GM23248 (cell line): ENCODE measurements at regions not wholly inside any gene's neighbourhood (a gene's known extent, or its start where the extent isn't known, plus 50 kb on each side); places are given as distances from the start of the nearest gene placed in this dataset.
"Not testable (repeated sequence)": the region's sequence is repeated elsewhere in the genome, so short reads cannot be mapped to it uniquely, and the experiment has no call there.

Source experiments
- DNase-seq: peaks from one replicate; pipeline ENCODE4 v3.0.0-alpha.2; 2015
- H2AFZ ChIP-seq: fragments of 200-600 bp; sonication (generic); 2 replicates; pipeline ENCODE4 v1.6.1; 2016; ENCODE audit warnings: antibody characterized with exemption
- H3F3A ChIP-seq: fragments of 200-600 bp; sonication (generic); 2 replicates; pipeline ENCODE4 v1.6.1; 2016; ENCODE audit warnings: mild to moderate bottlenecking, antibody characterized with exemption, mixed run types; ENCODE audit not compliant: insufficient read depth
- H3K27ac ChIP-seq: fragments of 200-600 bp; sonication (generic); 2 replicates; pipeline ENCODE4 v1.5.1; 2016; ENCODE audit warnings: mild to moderate bottlenecking
- H3K27me3 ChIP-seq: fragments of 200-600 bp; sonication (generic); replicated peaks from 2 replicates; pipeline ENCODE4 v1.6.1; 2016; ENCODE audit warnings: mild to moderate bottlenecking; ENCODE audit not compliant: insufficient read depth
- H3K36me3 ChIP-seq: fragments of 200-600 bp; sonication (generic); 2 replicates; pipeline ENCODE4 v1.6.1; 2016; ENCODE audit warnings: low read depth, mild to moderate bottlenecking
- H3K4me1 ChIP-seq: fragments of 200-600 bp; sonication (generic); 2 replicates; pipeline ENCODE4 v1.6.1; 2016; ENCODE audit warnings: mild to moderate bottlenecking; ENCODE audit not compliant: insufficient read depth
- H3K4me2 ChIP-seq: fragments of 200-600 bp; sonication (generic); one replicate; pipeline ENCODE4 v1.6.1; 2016; ENCODE audit warnings: mild to moderate bottlenecking; ENCODE audit not compliant: unreplicated experiment
- H3K4me3 ChIP-seq: fragments of 200-600 bp; sonication (generic); 2 replicates; pipeline ENCODE4 v1.5.1; 2016; ENCODE audit warnings: mild to moderate bottlenecking
- H3K79me2 ChIP-seq: fragments of 200-600 bp; sonication (generic); 2 replicates; pipeline ENCODE4 v1.6.1; 2016; ENCODE audit warnings: mild to moderate bottlenecking; ENCODE audit not compliant: insufficient read depth
- H3K9ac ChIP-seq: fragments of 200-600 bp; sonication (generic); 2 replicates; pipeline ENCODE4 v1.6.1; 2016; ENCODE audit warnings: mild to moderate bottlenecking
- H3K9me2 ChIP-seq: fragments of 200-600 bp; sonication (generic); 2 replicates; pipeline ENCODE4 v1.6.1; 2016; ENCODE audit warnings: mixed run types, mild to moderate bottlenecking, moderate library complexity; ENCODE audit not compliant: insufficient read depth
- H3K9me3 ChIP-seq: fragments of 200-600 bp; sonication (generic); one replicate; pipeline ENCODE4 v1.6.1; 2017; ENCODE audit warnings: low read depth
- H4K20me1 ChIP-seq: fragments of 200-600 bp; sonication (generic); 2 replicates; pipeline ENCODE4 v1.6.0; 2016; ENCODE audit not compliant: insufficient read depth
- EZH2 ChIP-seq: fragments of 200-600 bp; sonication (generic); IDR thresholded peaks from 2 replicates; pipeline ENCODE4 v1.6.1; 2018; ENCODE audit warnings: antibody characterized with exemption, mild to moderate bottlenecking; ENCODE audit not compliant: insufficient read depth, poor library complexity, severe bottlenecking
- EZH2phosphoT487 ChIP-seq: fragments of 200-600 bp; sonication (generic); IDR thresholded peaks from 2 replicates; pipeline ENCODE4 v1.6.1; 2018; ENCODE audit warnings: antibody characterized with exemption, moderate library complexity, mild to moderate bottlenecking, low read depth; ENCODE audit not compliant: insufficient read depth
- WGBS, 2 experiments: methylation state at CpG; one replicate each; pipeline ENCODE4 v1.1.6; 2015 to 2017; ENCODE audit warnings: low lambda C conversion rate in 2 of 2, low coverage in 1 of 2; ENCODE audit errors: missing lambda C conversion rate in 2 of 2; 5-methylcytosine and 5-hydroxymethylcytosine counted together
- in situ Hi-C: fragments of 300-500 bp; cut with MboI; formaldehyde crosslinking; loops from 2 replicates; pipeline ENCODE4 v1.15.0; 2020

DNA sequence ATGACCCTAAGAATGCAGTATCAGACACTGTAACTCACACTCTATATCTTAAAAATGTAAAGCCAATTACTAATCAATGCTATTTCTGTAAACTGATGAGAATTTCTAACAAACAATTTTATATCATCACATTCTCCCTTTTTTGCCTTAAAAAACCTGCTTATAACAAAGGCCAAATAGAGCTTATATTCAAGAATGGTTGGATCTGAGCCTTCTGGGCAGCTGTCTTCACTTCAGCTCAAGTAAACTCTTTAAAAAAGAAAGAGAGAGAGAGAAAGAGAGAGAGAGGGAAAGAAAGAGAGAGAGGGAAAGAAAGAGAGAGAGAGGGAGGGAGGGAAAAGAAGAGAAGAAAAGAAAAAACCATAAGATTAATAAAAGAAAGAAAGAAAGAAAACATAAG lies 231.8 kb downstream of the KCNE4 start:
- no peak overlapping the region for H3K27ac ChIP-seq
- H4K20me1 ChIP-seq: no peaks in the 10 kb centered on the region
- in situ Hi-C loops: no loop called here
- no peaks in the 10 kb centered on the region for H3K4me1 ChIP-seq
- no peak overlapping the region for H3K4me2 ChIP-seq
- TF ChIP-seq EZH2: no peak
- TF ChIP-seq EZH2phosphoT487: no peak
- H2AFZ ChIP-seq: no peak overlapping the region
- no peaks in the 10 kb centered on the region for H3K27me3 ChIP-seq
- H3K9me3 ChIP-seq: no peaks in the 10 kb centered on the region
- H3K9me2 ChIP-seq: no peaks in the 10 kb centered on the region
- H3K36me3 ChIP-seq: no peaks in the 10 kb centered on the region
- no peaks in the 10 kb centered on the region for H3K79me2 ChIP-seq
- DNase-seq: no peak
- no peak overlapping the region for H3K4me3 ChIP-seq
- H3F3A ChIP-seq: no peaks in the 10 kb centered on the region
- no peak overlapping the region for H3K9ac ChIP-seq

DNA sequence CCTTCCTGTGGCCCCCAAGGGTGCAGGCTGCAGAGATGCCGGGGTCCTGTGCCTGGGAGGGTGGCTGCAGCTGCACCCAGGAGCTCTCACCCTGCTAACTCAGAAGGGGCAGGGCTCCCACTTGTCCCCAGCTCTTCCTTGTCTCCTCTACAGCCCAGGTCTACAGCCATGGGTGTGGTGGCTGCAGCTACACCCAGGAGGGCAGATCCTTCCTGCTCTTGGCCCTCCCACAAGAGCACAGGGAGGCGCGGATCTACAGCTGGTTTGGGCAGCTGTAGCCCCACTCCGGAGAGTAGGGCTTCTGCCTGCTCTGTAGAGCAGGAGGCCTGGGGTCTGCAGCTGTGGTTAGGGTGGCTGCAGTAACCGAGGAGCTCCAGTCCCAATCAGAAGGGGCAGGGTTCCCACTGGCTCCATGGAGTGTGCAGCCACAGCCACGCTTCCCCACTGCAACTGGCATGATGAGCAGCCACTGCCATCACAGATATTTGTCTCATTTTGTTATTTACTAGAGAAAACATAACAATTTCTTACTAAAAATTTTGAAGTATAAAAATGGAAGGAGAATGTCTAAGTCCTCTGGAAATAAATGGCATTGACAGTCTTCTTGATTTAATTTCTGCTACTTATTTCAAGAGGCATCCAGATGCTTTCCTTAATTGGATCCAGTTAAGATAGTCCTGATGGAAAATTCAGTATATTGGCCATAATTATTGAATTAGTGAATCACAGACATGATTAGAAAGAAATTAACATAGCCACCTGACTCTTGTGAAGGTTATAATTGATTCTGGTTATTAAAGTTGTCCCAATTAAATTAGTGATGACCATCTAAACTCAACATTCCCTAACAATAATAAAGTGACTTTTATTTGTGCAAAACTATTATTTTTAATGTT lies 233.6 kb downstream of the KCNE4 start:
- Histone ChIP-seq H3K79me2 (no peaks in the 10 kb centered on the region), H3K9ac (no peak overlapping the region), H3K9me3 (no peaks in the 10 kb centered on the region), H3K36me3 (no peaks in the 10 kb centered on the region), H3K4me1 (no peaks in the 10 kb centered on the region), H3K4me3 (no peak overlapping the region), H3K27ac (no peak overlapping the region), H3K27me3 (no peaks in the 10 kb centered on the region), H3K9me2 (no peaks in the 10 kb centered on the region), H3K4me2 (no peak overlapping the region), H4K20me1 (no peaks in the 10 kb centered on the region), H2AFZ (no peak overlapping the region), H3F3A (no peaks in the 10 kb centered on the region)
- WGBS, 2 experiments: 48 to 49% methylated on average over 6 of the region's 6 CpGs
- in situ Hi-C loops: no loop called here
- TF ChIP-seq EZH2phosphoT487: no peak
- no peak for TF ChIP-seq EZH2
- no peak for DNase-seq

DNA sequence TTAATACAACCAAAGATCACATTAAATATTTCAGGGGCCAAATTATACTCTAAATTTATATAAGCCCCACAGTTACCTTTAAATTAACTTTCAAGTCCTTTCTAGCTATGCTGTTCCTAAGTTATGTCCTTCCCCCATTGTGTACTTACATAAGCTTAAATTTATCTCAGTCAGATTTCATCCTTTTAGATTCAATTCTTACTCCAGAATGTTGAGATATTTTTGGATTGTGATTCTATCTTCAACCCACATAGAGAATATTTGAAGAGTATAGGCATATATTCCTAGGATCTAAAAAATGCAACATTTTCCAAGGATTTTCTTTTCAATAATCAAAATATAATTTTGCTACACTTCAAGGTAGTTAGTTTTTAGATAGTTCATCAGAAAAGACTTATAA lies 242.8 kb downstream of the KCNE4 start:
- H3K4me3 ChIP-seq: no peak overlapping the region
- H2AFZ ChIP-seq: no peak overlapping the region
- H3K36me3 ChIP-seq: no peaks in the 10 kb centered on the region
- TF ChIP-seq EZH2phosphoT487 (no peak), EZH2 (no peak)
- no peak overlapping the region for H3K9ac ChIP-seq
- H3K9me2 ChIP-seq: no peaks in the 10 kb centered on the region
- H4K20me1 ChIP-seq: no peaks in the 10 kb centered on the region
- H3K4me1 ChIP-seq: no peaks in the 10 kb centered on the region
- H3K27me3 ChIP-seq: 0 out of 2 replicates have a peak, but pooled peaks cover 3% of the 10 kb centered on the region
- no peaks in the 10 kb centered on the region for H3F3A ChIP-seq
- no peaks in the 10 kb centered on the region for H3K79me2 ChIP-seq
- no peak overlapping the region for H3K27ac ChIP-seq
- no peaks in the 10 kb centered on the region for H3K9me3 ChIP-seq
- in situ Hi-C loops: no loop called here
- H3K4me2 ChIP-seq: no peak overlapping the region
- no peak for DNase-seq

DNA sequence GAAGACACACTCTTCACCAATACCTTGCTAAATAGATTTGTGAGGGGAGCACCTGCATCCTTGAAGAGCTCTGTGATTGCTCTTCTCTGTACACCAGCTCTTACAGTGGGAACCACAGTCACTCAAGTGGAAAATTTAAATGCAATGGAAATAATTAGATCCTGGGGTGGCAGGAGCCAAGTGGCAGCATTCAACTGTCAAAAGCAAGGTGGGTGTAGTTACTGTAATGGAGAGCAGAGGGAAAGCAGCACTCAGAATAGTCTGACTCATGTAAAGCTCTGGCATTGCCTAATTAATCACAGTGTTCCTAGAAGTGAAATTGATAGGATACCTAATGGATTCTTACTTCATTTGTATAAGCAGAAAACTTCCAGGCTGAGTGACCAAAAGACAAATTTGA lies 245.8 kb downstream of the KCNE4 start:
- Histone ChIP-seq H3K4me2 (no peak overlapping the region), H3K79me2 (no peaks in the 10 kb centered on the region), H3K36me3 (no peaks in the 10 kb centered on the region), H3F3A (no peaks in the 10 kb centered on the region), H3K9me3 (no peaks in the 10 kb centered on the region), H3K4me3 (no peak overlapping the region), H3K9ac (no peak overlapping the region), H4K20me1 (no peaks in the 10 kb centered on the region), H2AFZ (no peak overlapping the region), H3K27ac (no peak overlapping the region), H3K4me1 (no peaks in the 10 kb centered on the region), H3K27me3 (0 out of 2 replicates have a peak, but pooled peaks cover 3% of the 10 kb centered on the region), H3K9me2 (no peaks in the 10 kb centered on the region)
- TF ChIP-seq EZH2phosphoT487: no peak
- no peak for TF ChIP-seq EZH2
- in situ Hi-C loops: no loop called here
- peak; percentile 20 for DNase-seq

DNA sequence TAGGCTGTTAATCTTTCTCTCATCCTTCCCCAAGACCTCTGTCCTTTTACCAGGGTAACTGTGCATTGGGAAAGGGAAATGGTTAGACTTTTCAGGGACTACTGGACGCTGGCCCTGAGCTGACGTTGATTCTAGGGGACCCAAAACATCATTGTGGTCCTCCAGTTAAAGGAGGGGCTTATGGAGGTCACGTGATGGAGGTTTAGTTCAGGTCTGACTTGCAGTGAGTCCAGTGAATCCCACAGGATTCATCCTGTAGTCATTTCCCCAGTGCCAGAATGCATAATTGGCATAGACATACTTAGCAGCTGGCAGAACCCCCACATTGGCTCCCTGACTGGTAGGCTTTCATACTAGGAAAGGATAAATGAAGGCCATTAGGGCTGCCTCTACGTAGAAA lies 246.3 kb downstream of the KCNE4 start:
- H4K20me1 ChIP-seq, H3F3A ChIP-seq, in situ Hi-C loops, H3K79me2 ChIP-seq, H3K27ac ChIP-seq, H3K4me2 ChIP-seq, H3K27me3 ChIP-seq, H2AFZ ChIP-seq, H3K9me2 ChIP-seq, DNase-seq, H3K4me1 ChIP-seq, H3K4me3 ChIP-seq, H3K9me3 ChIP-seq, H3K9ac ChIP-seq, H3K36me3 ChIP-seq: not testable (repeated sequence)
- WGBS, 2 experiments: 45 to 50% methylated on average over 4 of the region's 4 CpGs
